T-cell (primary cell): ENCODE measurements at regions not wholly inside any gene's neighbourhood (a gene's known extent, or its start where the extent isn't known, plus 50 kb on each side); places are given as distances from the start of the nearest gene placed in this dataset.
A peak's percentile ranks its signal among the peaks of the same experiment; 100 is the strongest.

Source experiments
- ATAC-seq, 4 experiments: fragments of 200-7000 bp in 3 of 4; fragments of 150-1000 bp in 1 of 4; cut with Tn5 transposase; replicated peaks in 1 of 4; 1 replicate in 3 of 4; 2 replicates in 1 of 4; pipeline ENCODE4 v1.10.0; 2021; ENCODE audit warnings: moderate library complexity in 3 of 4, mild to moderate bottlenecking in 2 of 4, moderate number of reproducible peaks in 1 of 4
- CTCF ChIA-PET, 2 donors: fragments of 300-600 bp; sonication (Branson Sonifier 250); formaldehyde crosslinking; loops; one replicate each; lab custom pipeline; 2022; ENCODE audit warnings: antibody characterized with exemption in 2 of 2; lab: Charles Lee
- POLR2A ChIA-PET, 2 donors: fragments of 300-600 bp; sonication (Branson Sonifier 250); formaldehyde crosslinking; loops; one replicate each; lab custom pipeline; 2022; ENCODE audit warnings: antibody characterized with exemption in 2 of 2; lab: Charles Lee
- DNase-seq, 35 experiments: peaks; one replicate each; pipeline versions ENCODE4 v3.0.0 to v3.0.0-alpha.2; 2013 to 2023
- H3K27ac ChIP-seq: one replicate; pipeline ENCODE4 v1.5.1; 2013; ENCODE audit warnings: low read length
- H3K27me3 ChIP-seq, 2 experiments: replicated peaks in 1 of 2; 1 replicate in 1 of 2; 2 replicates in 1 of 2; pipeline versions ENCODE4 v1.6.1 to v1.7.0; 2013; ENCODE audit warnings: low read length in 1 of 2, mixed read lengths in 1 of 2; ENCODE audit not compliant: control insufficient read depth in 2 of 2, insufficient read depth in 2 of 2; ENCODE audit errors: extremely low read depth in 1 of 2
- H3K36me3 ChIP-seq, 2 donors: 1 replicate in 1 of 2; 2 replicates in 1 of 2; pipeline versions ENCODE4 v1.6.1 to v1.7.0; 2013; ENCODE audit warnings: low read length in 1 of 2; ENCODE audit not compliant: control insufficient read depth in 2 of 2, insufficient read depth in 1 of 2; ENCODE audit errors: extremely low read depth in 1 of 2
- H3K4me1 ChIP-seq, 2 experiments: 1 replicate in 1 of 2; 2 replicates in 1 of 2; pipeline versions ENCODE4 v1.6.1 to v1.7.0; 2013; ENCODE audit warnings: low read length in 2 of 2, mixed read lengths in 1 of 2; ENCODE audit not compliant: insufficient read depth in 2 of 2, control insufficient read depth in 1 of 2; ENCODE audit errors: extremely low read depth in 1 of 2
- H3K4me3 ChIP-seq, 2 donors: 1 replicate in 1 of 2; 2 replicates in 1 of 2; pipeline versions ENCODE4 v1.5.1 to v1.7.0; 2013; ENCODE audit warnings: mild to moderate bottlenecking in 2 of 2, low read length in 1 of 2, moderate library complexity in 1 of 2; ENCODE audit not compliant: control insufficient read depth in 1 of 2; ENCODE audit errors: extremely low read depth in 1 of 2
- H3K9me3 ChIP-seq: 2 replicates; pipeline ENCODE4 v1.7.0; 2013
- H3K27ac Mint-ChIP-seq, 2 donors: one replicate each; pipeline ENCODE4 v1.8.0; 2020 to 2021; ENCODE audit warnings: mild to moderate bottlenecking in 2 of 2, mixed read lengths in 2 of 2
- H3K27me3 Mint-ChIP-seq, 2 donors: one replicate each; pipeline ENCODE4 v1.8.0; 2021 to 2022; ENCODE audit warnings: mixed read lengths in 2 of 2
- H3K36me3 Mint-ChIP-seq: one replicate; pipeline ENCODE4 v1.8.0; 2021; ENCODE audit warnings: mixed read lengths
- H3K4me1 Mint-ChIP-seq, 3 donors: one replicate each; pipeline ENCODE4 v1.8.0; 2020 to 2022; ENCODE audit warnings: mixed read lengths in 3 of 3, mild to moderate bottlenecking in 1 of 3
- H3K4me3 Mint-ChIP-seq, 3 donors: one replicate each; pipeline ENCODE4 v1.8.0; 2020 to 2022; ENCODE audit warnings: mild to moderate bottlenecking in 3 of 3, mixed read lengths in 3 of 3, moderate library complexity in 3 of 3
- H3K9me3 Mint-ChIP-seq, 3 donors: one replicate each; pipeline ENCODE4 v1.8.0; 2020 to 2022; ENCODE audit warnings: mixed read lengths in 3 of 3
- WGBS: methylation state at CpG from one replicate; pipeline ENCODE4 v1.1.5; 2013; ENCODE audit warnings: missing lambda C conversion rate; ENCODE audit not compliant: insufficient coverage; 5-methylcytosine and 5-hydroxymethylcytosine counted together

DNA sequence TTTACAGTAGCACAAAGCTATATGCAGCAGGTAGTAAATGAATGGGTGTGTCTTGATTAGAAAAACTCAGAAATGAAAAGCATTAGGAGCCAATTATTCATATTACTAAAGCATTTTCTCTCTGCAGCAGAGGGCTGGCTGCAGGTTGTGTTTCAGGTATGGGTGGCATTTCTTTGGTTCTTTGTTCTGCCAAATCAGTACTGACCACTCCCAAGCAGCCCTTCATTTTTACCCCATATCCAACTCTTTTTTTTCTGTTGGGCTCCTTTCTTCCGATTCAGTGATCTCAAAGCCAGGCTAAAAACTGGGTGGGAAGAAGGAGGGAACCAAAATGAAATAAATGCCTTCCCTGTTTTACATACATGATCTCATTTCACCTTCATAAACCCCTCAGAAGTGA, 162.3 kb downstream of the SPRY1 start:
- no peak overlapping the region for H3K27ac Mint-ChIP-seq
- H3K27me3 Mint-ChIP-seq, result peaks cover 2 to 3% of the 10 kb centered on the region in 2 donors
- no peaks in the 10 kb centered on the region for H3K9me3 Mint-ChIP-seq
- DNase-seq (no peak), ATAC-seq (no peak)
- Histone ChIP-seq H3K27me3 (peaks cover 0 to 2% of the 10 kb centered on the region in 2 experiments), H3K27ac (no peak overlapping the region), H3K9me3 (no peaks in the 10 kb centered on the region), H3K36me3 (no peaks in the 10 kb centered on the region), H3K4me1 (no peaks in the 10 kb centered on the region), H3K4me3 (no peak overlapping the region)
- CTCF ChIA-PET, result no interaction called here
- POLR2A ChIA-PET, result no interaction called here
- H3K36me3 Mint-ChIP-seq, result no peaks in the 10 kb centered on the region
- H3K4me3 Mint-ChIP-seq, result no peak overlapping the region
- H3K4me1 Mint-ChIP-seq, result no peaks in the 10 kb centered on the region
- no CpG with 5 or more reads among the region's 1 CpG for WGBS

DNA sequence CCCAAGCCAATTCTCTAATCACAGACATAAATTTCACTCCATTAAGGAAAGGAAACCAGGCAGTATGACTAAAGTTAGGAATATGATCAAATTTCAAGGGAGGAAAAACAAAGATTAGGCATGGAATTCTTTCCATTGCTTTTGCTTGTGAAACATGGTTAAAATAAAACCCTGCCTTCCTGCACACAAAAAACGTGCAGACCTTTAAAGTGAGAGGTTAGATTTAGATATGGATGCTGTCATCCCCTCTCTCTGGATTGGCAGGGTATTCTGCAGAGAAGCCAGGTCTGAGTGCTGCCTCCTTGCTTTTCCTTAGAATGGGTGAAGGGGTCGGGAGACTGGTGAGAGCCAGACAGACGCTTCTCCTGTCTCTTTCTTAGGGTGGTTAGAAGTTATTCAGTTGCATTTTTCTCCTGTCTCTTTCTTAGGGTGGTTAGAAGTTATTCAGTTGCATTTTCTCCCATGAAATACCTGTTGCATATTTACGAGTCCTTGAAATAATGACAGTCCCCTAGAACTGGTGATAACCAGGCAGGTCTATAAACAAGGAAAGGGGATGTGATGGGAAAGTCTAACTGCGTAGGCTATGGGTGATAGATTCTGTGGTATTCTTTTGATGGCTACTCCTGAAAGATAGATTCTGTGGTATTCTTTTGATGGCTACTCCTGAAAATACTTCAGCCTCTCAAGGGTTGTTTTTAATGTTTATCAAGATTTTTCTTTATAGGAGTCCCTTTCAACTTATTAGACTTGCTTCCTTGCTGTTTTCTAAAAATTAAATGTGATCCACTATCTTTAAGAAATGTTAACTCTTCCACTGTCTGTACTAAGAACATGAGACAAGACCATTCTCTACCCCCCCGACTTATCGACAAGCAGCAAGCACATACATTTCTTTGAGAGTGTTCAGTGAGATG, 163.6 kb downstream of the SPRY1 start:
- no peak overlapping the region for H3K27ac Mint-ChIP-seq
- H3K4me1 ChIP-seq, result no peaks in the 10 kb centered on the region
- POLR2A ChIA-PET, result no interaction called here

DNA sequence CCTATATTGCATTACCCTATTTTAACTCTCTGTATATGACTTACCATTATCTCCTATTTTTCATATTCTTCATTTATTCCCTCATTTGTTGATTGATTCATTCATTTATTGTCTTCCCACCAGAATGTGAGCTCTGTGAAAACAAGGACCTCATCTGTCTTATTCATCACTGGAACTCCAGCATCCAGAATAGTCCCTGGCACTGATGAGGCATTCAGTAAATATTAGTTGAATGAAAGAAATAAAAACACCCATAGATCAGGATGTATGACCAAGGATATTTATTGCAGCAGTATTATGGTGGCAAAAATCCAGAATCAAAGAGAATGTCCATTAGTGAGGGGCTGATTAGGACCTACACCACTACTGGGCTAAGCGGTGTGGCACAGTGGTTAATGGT, 164.9 kb downstream of the SPRY1 start:
- ATAC-seq, result no peak

More for the DNA sequence above, 163.6 kb downstream of the SPRY1 start:
- Histone ChIP-seq H3K9me3 (no peaks in the 10 kb centered on the region), H3K36me3 (no peaks in the 10 kb centered on the region), H3K4me3 (no peak overlapping the region), H3K27me3 (peaks cover 0 to 2% of the 10 kb centered on the region in 2 experiments), H3K27ac (no peak overlapping the region)
- no peaks in the 10 kb centered on the region for H3K36me3 Mint-ChIP-seq
- DNase-seq (no peak), ATAC-seq (no peak)
- WGBS, result no CpG with 5 or more reads among the region's 7 CpGs
- CTCF ChIA-PET, result no interaction called here
- no peak overlapping the region for H3K4me3 Mint-ChIP-seq
- peaks cover 0 to 3% of the 10 kb centered on the region in 2 donors for H3K27me3 Mint-ChIP-seq
- H3K9me3 Mint-ChIP-seq, result no peaks in the 10 kb centered on the region
- H3K4me1 Mint-ChIP-seq, result peaks cover 0 to 2% (median 0%) of the 10 kb centered on the region in 3 donors

DNA sequence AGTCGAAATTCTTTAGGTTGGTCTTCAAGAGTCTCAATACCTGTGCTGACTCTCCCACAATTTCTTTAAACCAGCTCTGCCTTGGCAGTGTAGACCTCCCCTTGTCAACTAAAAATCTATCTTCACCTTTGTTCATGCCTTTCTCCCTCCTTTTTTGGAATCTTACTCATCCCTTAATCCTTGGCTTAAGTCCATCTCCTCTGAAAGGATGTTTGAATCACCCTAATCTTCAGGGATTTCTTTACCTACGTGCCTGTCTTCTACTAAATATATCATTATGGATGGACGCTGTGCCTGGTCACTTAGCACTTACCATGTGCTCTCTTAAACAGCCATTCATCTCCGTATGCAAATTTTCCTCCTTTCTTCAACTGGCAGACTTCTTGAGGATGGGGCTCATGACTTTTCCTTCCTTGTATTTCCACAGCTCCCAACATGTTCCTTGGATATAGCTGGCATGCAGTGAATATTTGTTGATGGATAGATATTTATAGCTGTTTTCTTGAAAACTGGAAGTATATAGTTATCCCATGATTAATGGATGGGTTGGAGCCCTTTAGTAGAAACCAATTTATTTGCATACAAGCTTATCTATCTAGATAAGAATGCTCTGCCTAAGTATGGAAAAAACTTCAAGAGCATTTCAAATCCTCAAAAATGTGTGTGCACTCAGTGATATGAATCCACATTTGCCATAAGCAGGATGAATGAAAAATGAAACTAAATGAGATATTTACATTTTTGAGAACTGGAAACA, 166.6 kb downstream of the SPRY1 start:
- no peak for ATAC-seq
- ChIA-PET POLR2A (no interaction called here), CTCF (interaction anchor here (1.0 to 2.8 kb wide), 4 partner anchors 27 to 158 kb away, joined by 4 to 15 read pairs (median 5); no protein-coding TSS in a partner anchor)
- Histone ChIP-seq H3K27ac (no peak overlapping the region), H3K4me3 (no peak overlapping the region), H3K27me3 (no peaks in the 10 kb centered on the region), H3K4me1 (no peaks in the 10 kb centered on the region), H3K36me3 (no peaks in the 10 kb centered on the region), H3K9me3 (no peaks in the 10 kb centered on the region)
- no peak for DNase-seq
- 52% methylated on average over 2 of the region's 4 CpGs for WGBS
- no peaks in the 10 kb centered on the region for H3K27me3 Mint-ChIP-seq
- H3K27ac Mint-ChIP-seq, result no peak overlapping the region
- peaks cover 0 to 9% (median 0%) of the 10 kb centered on the region in 3 donors for H3K9me3 Mint-ChIP-seq
- no peak overlapping the region for H3K4me3 Mint-ChIP-seq
- H3K4me1 Mint-ChIP-seq, result peaks cover 0 to 2% (median 0%) of the 10 kb centered on the region in 3 donors
- H3K36me3 Mint-ChIP-seq, result no peaks in the 10 kb centered on the region

More for the DNA sequence above, 164.9 kb downstream of the SPRY1 start:
- no peaks in the 10 kb centered on the region for H3K9me3 ChIP-seq
- H3K9me3 Mint-ChIP-seq, result peaks cover 0 to 3% (median 0%) of the 10 kb centered on the region in 3 donors
- no peak overlapping the region for H3K4me3 Mint-ChIP-seq
- H3K27ac Mint-ChIP-seq, result no peak overlapping the region
- WGBS, result no CpG with 5 or more reads among the region's 1 CpG
- peaks cover 0 to 2% (median 0%) of the 10 kb centered on the region in 3 donors for H3K4me1 Mint-ChIP-seq
- H3K27ac ChIP-seq, result no peak overlapping the region
- no peaks in the 10 kb centered on the region for H3K36me3 Mint-ChIP-seq
- no peaks in the 10 kb centered on the region for H3K36me3 ChIP-seq
- no peaks in the 10 kb centered on the region for H3K27me3 Mint-ChIP-seq
- H3K4me1 ChIP-seq, result no peaks in the 10 kb centered on the region
- no peak for DNase-seq
- H3K27me3 ChIP-seq, result no peaks in the 10 kb centered on the region
- H3K4me3 ChIP-seq, result no peak overlapping the region
- ChIA-PET POLR2A (no interaction called here), CTCF (no interaction called here)

DNA sequence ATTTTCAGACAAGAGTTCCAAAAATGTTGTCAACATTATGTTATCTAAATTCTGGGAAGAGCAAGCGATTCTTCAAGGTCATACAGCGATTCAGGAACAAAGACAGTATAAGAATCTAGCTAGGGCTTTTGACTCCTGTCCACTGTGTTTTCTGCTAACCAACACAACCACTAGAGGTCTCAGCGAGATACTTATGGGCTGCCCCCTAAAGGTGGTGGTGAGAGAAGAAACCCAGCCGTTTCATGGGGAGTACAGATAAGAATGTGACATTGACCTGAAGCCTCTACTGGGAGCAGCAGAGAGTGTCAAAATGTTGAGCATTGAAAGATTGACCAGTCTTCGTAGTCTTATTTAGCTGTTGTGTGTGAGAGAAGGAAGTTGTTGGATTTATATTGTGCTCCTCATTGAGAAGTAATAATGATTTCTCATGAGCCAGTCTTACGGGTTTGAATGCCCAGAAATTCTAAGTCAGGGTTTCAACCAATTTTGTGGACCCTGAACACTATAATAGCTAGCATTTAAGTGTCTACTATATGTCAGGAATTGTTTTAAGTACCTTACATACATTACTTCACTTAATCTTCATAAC, 168.3 kb downstream of the SPRY1 start:
- POLR2A ChIA-PET, result no interaction called here
- CTCF ChIA-PET, result interaction anchor here (0.5 to 2.8 kb wide), 12 partner anchors 10 to 462 kb away, joined by 3 to 15 read pairs (median 3); no protein-coding TSS in a partner anchor
- no peak overlapping the region for H3K27ac Mint-ChIP-seq

DNA sequence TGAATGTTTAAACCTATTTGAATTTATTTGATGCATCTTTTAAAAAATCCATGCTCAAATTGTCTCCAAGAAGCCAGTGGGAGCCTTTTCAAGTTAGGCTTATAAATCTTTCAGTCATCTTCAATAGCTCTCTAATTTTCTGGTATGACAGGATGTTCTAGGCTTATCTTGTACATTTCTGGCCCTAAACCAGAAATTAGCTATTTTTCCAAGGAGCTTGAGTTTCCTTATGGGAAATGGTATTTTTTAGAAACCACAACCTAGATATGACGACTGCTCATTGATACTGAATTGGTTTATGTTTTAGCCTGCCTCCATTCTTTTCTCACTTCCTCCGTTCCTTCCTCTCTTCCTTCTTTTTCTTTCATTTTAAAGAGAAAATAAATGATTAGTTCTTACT, 172.3 kb downstream of the SPRY1 start:
- CTCF ChIA-PET, result interaction anchor here in 1 of 2 donors (0.6 kb wide), 2 partner anchors 89 to 147 kb away, joined by 3 read pairs; no protein-coding TSS in a partner anchor
- DNase-seq (no peak), ATAC-seq (no peak)
- Mint-ChIP-seq H3K27me3 (no peaks in the 10 kb centered on the region), H3K9me3 (peaks cover 0 to 15% (median 0%) of the 10 kb centered on the region in 3 donors), H3K27ac (no peak overlapping the region), H3K4me1 (peaks cover 0 to 2% (median 0%) of the 10 kb centered on the region in 3 donors), H3K4me3 (no peak overlapping the region), H3K36me3 (no peaks in the 10 kb centered on the region)
- H3K9me3 ChIP-seq, result no peaks in the 10 kb centered on the region
- H3K4me1 ChIP-seq, result no peaks in the 10 kb centered on the region
- no peaks in the 10 kb centered on the region for H3K36me3 ChIP-seq
- H3K27me3 ChIP-seq, result no peaks in the 10 kb centered on the region
- no CpG with 5 or more reads among the region's 2 CpGs for WGBS
- H3K4me3 ChIP-seq, result no peak overlapping the region
- no peak overlapping the region for H3K27ac ChIP-seq
- POLR2A ChIA-PET, result interaction anchor here in 1 of 2 donors (0.7 kb wide), 1 partner anchor 858 kb away, joined by 4 read pairs; no protein-coding TSS in a partner anchor

More for the DNA sequence above, 168.3 kb downstream of the SPRY1 start:
- ATAC-seq (peak; percentile 83 to 98 (median 92)), DNase-seq (peak in 33 of 35 experiments; percentile 3 to 74 (median 33))
- Mint-ChIP-seq H3K27me3 (no peaks in the 10 kb centered on the region), H3K4me1 (peaks cover 0 to 2% (median 0%) of the 10 kb centered on the region in 3 donors), H3K9me3 (peaks cover 0 to 9% (median 0%) of the 10 kb centered on the region in 3 donors), H3K36me3 (no peaks in the 10 kb centered on the region), H3K4me3 (no peak overlapping the region)
- 6% methylated on average over 2 of the region's 6 CpGs for WGBS
- no peaks in the 10 kb centered on the region for H3K4me1 ChIP-seq
- H3K9me3 ChIP-seq, result no peaks in the 10 kb centered on the region
- H3K4me3 ChIP-seq, result no peak overlapping the region
- H3K27me3 ChIP-seq, result no peaks in the 10 kb centered on the region
- no peak overlapping the region for H3K27ac ChIP-seq
- H3K36me3 ChIP-seq, result no peaks in the 10 kb centered on the region
